ENCODE measurements at regions not wholly inside any gene's neighbourhood (a gene's known extent, or its start where the extent isn't known, plus 50 kb on each side); places are given as distances from the start of the nearest gene placed in this dataset.
A peak's percentile ranks its signal among the peaks of the same experiment; 100 is the strongest.
"Not testable (repeated sequence)": the region's sequence is repeated elsewhere in the genome, so short reads cannot be mapped to it uniquely, and the experiment has no call there.

GRCh38 chr12:115810122-115810901 is 467.2 kb downstream of the MED13L start:
- no peak for DNase-seq

GRCh38 chr12:115806000-115806399 is 471.5 kb downstream of the MED13L start:
- no peak for DNase-seq

- DNase-seq: no peak
These were observed 474.7 kb downstream of the MED13L start for GRCh38 chr12:115802767-115803166.

- no peak for DNase-seq
These were observed 475.6 kb downstream of the MED13L start for GRCh38 chr12:115801871-115802270.

GRCh38 chr12:115799610-115800009 is 477.9 kb downstream of the MED13L start:
- DNase-seq: no peak

- no peak for DNase-seq
These were observed 479.1 kb downstream of the MED13L start for GRCh38 chr12:115798309-115798917.

GRCh38 chr12:115794659-115795081 is 482.8 kb downstream of the MED13L start:
- DNase-seq: peak; percentile 5

- no peak for DNase-seq
These were observed 486.2 kb downstream of the MED13L start for GRCh38 chr12:115791331-115791730.

- DNase-seq: no peak
These were observed 487.0 kb downstream of the MED13L start for GRCh38 chr12:115790526-115790925.

- not testable (repeated sequence) for DNase-seq
These were observed 491.0 kb downstream of the MED13L start for GRCh38 chr12:115786490-115786889.

GRCh38 chr12:115785548-115785947 is 491.9 kb downstream of the MED13L start:
- DNase-seq: no peak

- no peak for DNase-seq
These were observed 501.1 kb downstream of the MED13L start for GRCh38 chr12:115776399-115776798.

GRCh38 chr12:115774148-115774895 is 503.2 kb downstream of the MED13L start:
- DNase-seq: no peak

GRCh38 chr12:115771601-115772000 is 505.9 kb downstream of the MED13L start:
- no peak for DNase-seq

GRCh38 chr12:115771065-115771464 is 506.4 kb downstream of the MED13L start:
- DNase-seq: no peak

- no peak for DNase-seq
These were observed 506.9 kb downstream of the MED13L start for GRCh38 chr12:115770643-115771042.

- no peak for DNase-seq
These were observed 509.6 kb downstream of the MED13L start for GRCh38 chr12:115767916-115768315.

- no peak for DNase-seq
These were observed 513.4 kb downstream of the MED13L start for GRCh38 chr12:115763982-115764621.

GRCh38 chr12:115763376-115763775 is 514.1 kb downstream of the MED13L start:
- no peak for DNase-seq

GRCh38 chr12:115762936-115763335 is 514.6 kb downstream of the MED13L start:
- peak; percentile 5 for DNase-seq

- no peak for DNase-seq
These were observed 515.7 kb downstream of the MED13L start for GRCh38 chr12:115761784-115762183.

GRCh38 chr12:115760231-115760630 is 517.3 kb downstream of the MED13L start:
- DNase-seq: no peak
